HepG2 (cell line): ENCODE measurements at regions not wholly inside any gene's neighbourhood (a gene's known extent, or its start where the extent isn't known, plus 50 kb on each side); places are given as distances from the start of the nearest gene placed in this dataset.

Experiments used
- ATAC-seq: fragments of 200-7000 bp; cut with Tn5 transposase; 3 replicates; pipeline ENCODE4 v1.9.1; 2020; ENCODE audit warnings: mild to moderate bottlenecking, moderate library complexity
- BruUV-seq: library from RNA; stranded (reverse); fragments of 400-500 nt; replicated peaks from 2 replicates; lab custom pipeline; 2021; lab: Mats Ljungman, UMichigan
- CTCF ChIA-PET: fragments of 300-600 bp; formaldehyde crosslinking; extraction: SDS; loops from one replicate; lab custom pipeline; 2021; ENCODE audit warnings: low total read pairs, inconsistent platforms, low intra/inter-chr PET ratio; lab: Yijun Ruan, JAX
- POLR2A ChIA-PET: fragments of 350-600 bp; sonication (Branson Sonifier 250); formaldehyde crosslinking; loops from one replicate; lab custom pipeline; 2020; ENCODE audit warnings: antibody characterized with exemption, inconsistent platforms; lab: Yijun Ruan, JAX
- DNase-seq: peaks from one replicate; pipeline ENCODE4 v3.0.0-alpha.2; 2015; ENCODE audit warnings: low spot score
- FAIRE-seq: peaks from 3 replicates; lab custom pipeline; 2011; peaks lifted over from hg19 to GRCh38; lab: Jason Lieb, UNC
- H2AFZ ChIP-seq: one replicate; pipeline ENCODE4 v1.6.1; 2011; ENCODE audit warnings: low read length, inconsistent platforms
- H3K27ac ChIP-seq: fragments of 300-600 bp; 3 replicates; pipeline ENCODE4 v1.8.0; 2011; ENCODE audit warnings: mixed run types, mild to moderate bottlenecking, mixed read lengths, low read length, inconsistent platforms; ENCODE audit not compliant: insufficient read depth; ENCODE audit errors: extremely low read length
- H3K27me3 ChIP-seq, 2 experiments: fragments of 200-600 bp in 1 of 2; 2 replicates in 1 of 2; 3 replicates in 1 of 2; pipeline versions ENCODE4 v1.6.0 to v1.8.0; 2011; ENCODE audit warnings: low read length in 2 of 2, mild to moderate bottlenecking in 2 of 2, moderate library complexity in 2 of 2, inconsistent platforms in 1 of 2; ENCODE audit not compliant: insufficient read depth in 2 of 2, control insufficient read depth in 1 of 2
- H3K36me3 ChIP-seq, 2 experiments: fragments of 200-600 bp in 1 of 2; replicated peaks in 1 of 2; 2 replicates in 1 of 2; 3 replicates in 1 of 2; pipeline versions ENCODE4 v1.5.1 to v1.8.0; 2011; ENCODE audit warnings: low read length in 2 of 2, inconsistent platforms in 1 of 2; ENCODE audit not compliant: insufficient read depth in 2 of 2, control insufficient read depth in 1 of 2
- H3K4me1 ChIP-seq: 2 replicates; pipeline ENCODE4 v1.5.1; 2012; ENCODE audit warnings: low read length, inconsistent platforms; ENCODE audit not compliant: insufficient read depth
- H3K4me2 ChIP-seq: 2 replicates; pipeline ENCODE4 v1.6.0; 2011; ENCODE audit warnings: low read depth, low read length, inconsistent platforms
- H3K4me3 ChIP-seq, 3 experiments: fragments of 200-600 bp in 1 of 3; sonication (generic), shearing (Covaris generic) in 1 of 3; replicated peaks in 1 of 3; 2 replicates each; pipeline ENCODE4 v1.5.1; 2011 to 2016; ENCODE audit warnings: low read length in 3 of 3, inconsistent platforms in 2 of 3, low read depth in 2 of 3, mild to moderate bottlenecking in 2 of 3, control low read depth in 1 of 3, mixed read lengths in 1 of 3; ENCODE audit not compliant: insufficient read depth in 1 of 3
- H3K79me2 ChIP-seq: one replicate; pipeline ENCODE4 v1.6.1; 2011; ENCODE audit warnings: low read length, inconsistent platforms; ENCODE audit not compliant: insufficient read depth
- H3K9ac ChIP-seq: 2 replicates; pipeline ENCODE4 v1.6.0; 2011; ENCODE audit warnings: mild to moderate bottlenecking, low read depth, low read length, inconsistent platforms; ENCODE audit not compliant: insufficient read depth
- H3K9me3 ChIP-seq: 2 replicates; pipeline ENCODE4 v1.5.1; 2012; ENCODE audit warnings: mild to moderate bottlenecking, low read length
- H4K20me1 ChIP-seq: 2 replicates; pipeline ENCODE4 v1.6.0; 2011; ENCODE audit warnings: inconsistent platforms, mild to moderate bottlenecking, low read length, moderate library complexity; ENCODE audit not compliant: insufficient read depth
- BHLHE40 ChIP-seq: IDR thresholded peaks from 2 replicates; pipeline ENCODE4 v1.6.1; 2011; ENCODE audit warnings: low read length, improper control_type of control experiment
- FOXA1 ChIP-seq, 2 experiments: fragments of 450-650 bp in 1 of 2; sonication (generic) in 1 of 2; formaldehyde crosslinking in 1 of 2; IDR thresholded peaks; 2 replicates each; pipeline versions ENCODE4 v1.4.0 to v1.6.1; 2016 to 2020; ENCODE audit warnings: missing genetic modification reagents in 1 of 2
- GZF1 ChIP-seq: sonication (generic); formaldehyde crosslinking; IDR thresholded peaks from 2 replicates; pipeline ENCODE4 v1.5.1; 2020; ENCODE audit warnings: mild to moderate bottlenecking, missing genetic modification reagents
- HMG20A ChIP-seq: IDR thresholded peaks from 2 replicates; pipeline ENCODE4 v1.6.1; 2016; ENCODE audit warnings: borderline replicate concordance
- HNRNPH1 ChIP-seq: fragments of 200-400 bp; formaldehyde crosslinking; optimal IDR thresholded peaks from 2 replicates; pipeline ENCODE3; 2017; ENCODE audit warnings: mild to moderate bottlenecking, low read depth, low read length
- KLF15 ChIP-seq: sonication (generic); formaldehyde crosslinking; IDR thresholded peaks from 2 replicates; pipeline ENCODE4 v1.8.1; 2023; ENCODE audit warnings: borderline replicate concordance, mild to moderate bottlenecking, inconsistent platforms, missing genetic modification reagents, mixed read lengths
- MIXL1 ChIP-seq: IDR thresholded peaks from 2 replicates; pipeline ENCODE4 v1.6.1; 2016
- SOX13 ChIP-seq, 3 experiments: fragments of 450-650 bp in 1 of 3; sonication (generic) in 1 of 3; formaldehyde crosslinking in 1 of 3; IDR thresholded peaks in 2 of 3; conservative IDR thresholded peaks in 1 of 3; 2 replicates each; pipeline versions ENCODE4 v1.5.0 to v1.6.1; 2016 to 2020; ENCODE audit warnings: antibody characterized with exemption in 1 of 3, mild to moderate bottlenecking in 1 of 3, missing compliant biosample characterization in 1 of 3, missing genetic modification reagents in 1 of 3, moderate library complexity in 1 of 3
- SOX5 ChIP-seq: IDR thresholded peaks from 2 replicates; pipeline ENCODE4 v1.6.1; 2016; ENCODE audit warnings: borderline replicate concordance
- STAT6 ChIP-seq: sonication (generic); formaldehyde crosslinking; IDR thresholded peaks from 2 replicates; pipeline ENCODE4 v1.4.0; 2020; ENCODE audit warnings: missing genetic modification reagents, mild to moderate bottlenecking, borderline replicate concordance
- TFAP4 ChIP-seq: sonication (generic); IDR thresholded peaks from 2 replicates; pipeline ENCODE4 v1.6.1; 2016; ENCODE audit warnings: low read depth, borderline replicate concordance
- ZFP91 ChIP-seq: sonication (generic); formaldehyde crosslinking; IDR thresholded peaks from 2 replicates; pipeline ENCODE4 v1.9.0; 2022; ENCODE audit warnings: missing genetic modification reagents, mild to moderate bottlenecking, borderline replicate concordance
- ZSCAN25 ChIP-seq: sonication (generic); formaldehyde crosslinking; IDR thresholded peaks from 2 replicates; pipeline ENCODE4 v1.8.0; 2022; ENCODE audit warnings: mild to moderate bottlenecking, missing genetic modification reagents
- WGBS: methylation state at CpG from one replicate; pipeline ENCODE4 v1.1.6; 2017; ENCODE audit warnings: low lambda C conversion rate; 5-methylcytosine and 5-hydroxymethylcytosine counted together
- in situ Hi-C: cut with HindIII; loops from 2 replicates; pipeline ENCODE4 v1.10.0; 2017; ENCODE audit warnings: low pct_unique_long_range_greater_than_20kb; ENCODE audit not compliant: extremely low pct_ligation_motif_present
- intact Hi-C: fragments of 100-400 bp; cut with micrococcal nuclease; formaldehyde crosslinking; loops from one replicate; pipeline ENCODE4 v1.10.0; 2022; ENCODE audit not compliant: unreplicated experiment

- TF ChIP-seq STAT6 (CRISPR knock-in tag) (no peak), KLF15 (no peak)
Observed at GRCh38 chr15:31273258-31273941, 53.2 kb upstream of the KLF13 start (continued).

- Histone ChIP-seq H4K20me1 (no peaks in the 10 kb centered on the region), H3K36me3 (no peaks in the 10 kb centered on the region), H3K9ac (no peak overlapping the region), H3K9me3 (no peaks in the 10 kb centered on the region), H3K4me2 (peak overlapping the region; percentile 44), H2AFZ (no peak overlapping the region), H3K4me1 (peaks cover 50% of the 10 kb centered on the region)
- ATAC-seq (peak; percentile 45), FAIRE-seq (peak; percentile 50), DNase-seq (peak; percentile 40)
- POLR2A ChIA-PET = interaction anchor here (1.1 to 1.7 kb wide), 2 partner anchors 10 to 52 kb away, joined by 3 to 16 read pairs; partner anchors contain the start of gene KLF13
- in situ Hi-C loops = no loop called here
- intact Hi-C loops = no loop called here
- no TSS peak for BruUV-seq
- TF ChIP-seq BHLHE40 (peak; percentile 60; the same call in 1 of the 2 replicates), HMG20A (CRISPR knock-in tag) (0 out of 2 replicates have a peak, but pooled peaks have one; percentile 17), ZSCAN25 (CRISPR knock-in tag) (peak; percentile 95), MIXL1 (CRISPR knock-in tag) (no peak), HNRNPH1 (no peak), TFAP4 (peak; percentile 75), ZFP91 (CRISPR knock-in tag) (0 out of 2 replicates have a peak, but pooled peaks have one; percentile 16), SOX5 (CRISPR knock-in tag) (0 out of 2 replicates have a peak, but pooled peaks have one; percentile 30), GZF1 (CRISPR knock-in tag) (no peak), FOXA1 (IDR thresholded peaks at IDR 0.05) (no peak), FOXA1 (CRISPR knock-in tag; IDR thresholded peaks at IDR 0.05) (peak; percentile 31; the same call in 1 of the 2 replicates), SOX13 (IDR thresholded peaks at IDR 0.05) (no peak), SOX13 (CRISPR knock-in tag; conservative IDR thresholded peaks at IDR 0.05 in 1 of 2, IDR thresholded peaks at IDR 0.05 in 1 of 2) (peak in 1 of 2 experiments; percentile 43; a peak in 1 of 4 replicates)
- TF ChIP-seq, all 625 proteins: peak for 8
- Histone ChIP-seq H3K27ac (no peak overlapping the region), H3K79me2 (no peaks in the 10 kb centered on the region), H3K27me3 (0 out of 5 replicates have a peak, but pooled peaks cover 0 to 1% of the 10 kb centered on the region in 2 experiments), H3K4me3 (no peak overlapping the region)
- 64% methylated on average over 7 of the region's 14 CpGs for WGBS
- CTCF ChIA-PET = no interaction called here
Observed at GRCh38 chr15:31274496-31275330, 51.9 kb upstream of the KLF13 start.
